Stimulated activated CD4-positive, alpha-beta T cell treated with anti-CD3 and anti-CD28 coated beads, Interleukin-4, amount 100 ng/mL, for 48 hours (primary cell): ENCODE measurements at regions not wholly inside any gene's neighbourhood (a gene's known extent, or its start where the extent isn't known, plus 50 kb on each side); places are given as distances from the start of the nearest gene placed in this dataset.
"Not testable (repeated sequence)": the region's sequence is repeated elsewhere in the genome, so short reads cannot be mapped to it uniquely, and the experiment has no call there.

Experiments
- DNase-seq, 2 donors: peaks; one replicate each; pipeline ENCODE4 v3.0.0-alpha.2; 2020; ENCODE audit warnings: low read depth in 2 of 2

- no peak for DNase-seq
These were observed 107.4 kb upstream of the BARHL2 start for GRCh38 chr1:90824551-90824950.

GRCh38 chr1:90823686-90824085 lies 106.6 kb upstream of the BARHL2 start:
- no peak for DNase-seq

- DNase-seq = no peak
These were observed 104.8 kb upstream of the BARHL2 start for GRCh38 chr1:90821788-90822359.

- DNase-seq = no peak
These were observed 104.2 kb upstream of the BARHL2 start for GRCh38 chr1:90821152-90821787.

GRCh38 chr1:90820745-90821144 lies 103.6 kb upstream of the BARHL2 start:
- no peak for DNase-seq

- no peak for DNase-seq
These were observed 100.3 kb upstream of the BARHL2 start for GRCh38 chr1:90817399-90817798.

- not testable (repeated sequence) for DNase-seq
These were observed 95.1 kb upstream of the BARHL2 start for GRCh38 chr1:90812237-90812636.

GRCh38 chr1:90811444-90811950 lies 94.4 kb upstream of the BARHL2 start:
- DNase-seq = not testable (repeated sequence)

GRCh38 chr1:90810681-90811080 lies 93.6 kb upstream of the BARHL2 start:
- DNase-seq = no peak

- no peak for DNase-seq
These were observed 92.9 kb upstream of the BARHL2 start for GRCh38 chr1:90809996-90810395.

- no peak for DNase-seq
These were observed 92.0 kb upstream of the BARHL2 start for GRCh38 chr1:90809093-90809492.

- DNase-seq = no peak
These were observed 90.2 kb upstream of the BARHL2 start for GRCh38 chr1:90807329-90807728.

- DNase-seq = no peak
These were observed 85.5 kb upstream of the BARHL2 start for GRCh38 chr1:90802622-90803021.

- DNase-seq = no peak
These were observed 83.1 kb upstream of the BARHL2 start for GRCh38 chr1:90800012-90800717.

GRCh38 chr1:90799326-90799725 lies 82.2 kb upstream of the BARHL2 start:
- DNase-seq = no peak

GRCh38 chr1:90798883-90799282 lies 81.8 kb upstream of the BARHL2 start:
- no peak for DNase-seq

- DNase-seq = no peak
These were observed 81.2 kb upstream of the BARHL2 start for GRCh38 chr1:90798344-90798743.

- DNase-seq = no peak
These were observed 78.3 kb upstream of the BARHL2 start for GRCh38 chr1:90795431-90795830.

GRCh38 chr1:90786709-90787108 lies 69.6 kb upstream of the BARHL2 start:
- no peak for DNase-seq

GRCh38 chr1:90784186-90784847 lies 67.2 kb upstream of the BARHL2 start:
- no peak for DNase-seq

GRCh38 chr1:90783181-90783580 lies 66.1 kb upstream of the BARHL2 start:
- no peak for DNase-seq

- no peak for DNase-seq
These were observed 64.9 kb upstream of the BARHL2 start for GRCh38 chr1:90782046-90782445.

GRCh38 chr1:90781534-90781933 lies 64.4 kb upstream of the BARHL2 start:
- DNase-seq = no peak
